SK-N-MC (cell line): ENCODE measurements at regions not wholly inside any gene's neighbourhood (a gene's known extent, or its start where the extent isn't known, plus 50 kb on each side); places are given as distances from the start of the nearest gene placed in this dataset.

ENCODE experiments used
- EZH2 ChIP-seq: fragments of 200-600 bp; sonication (generic); IDR thresholded peaks from one replicate; pipeline ENCODE4 v1.6.1; 2017; ENCODE audit warnings: antibody characterized with exemption
- POLR2AphosphoS5 ChIP-seq: IDR thresholded peaks from 2 replicates; pipeline ENCODE4 v1.6.1; 2012; ENCODE audit warnings: mild to moderate bottlenecking, low read depth, low read length, borderline replicate concordance

DNA sequence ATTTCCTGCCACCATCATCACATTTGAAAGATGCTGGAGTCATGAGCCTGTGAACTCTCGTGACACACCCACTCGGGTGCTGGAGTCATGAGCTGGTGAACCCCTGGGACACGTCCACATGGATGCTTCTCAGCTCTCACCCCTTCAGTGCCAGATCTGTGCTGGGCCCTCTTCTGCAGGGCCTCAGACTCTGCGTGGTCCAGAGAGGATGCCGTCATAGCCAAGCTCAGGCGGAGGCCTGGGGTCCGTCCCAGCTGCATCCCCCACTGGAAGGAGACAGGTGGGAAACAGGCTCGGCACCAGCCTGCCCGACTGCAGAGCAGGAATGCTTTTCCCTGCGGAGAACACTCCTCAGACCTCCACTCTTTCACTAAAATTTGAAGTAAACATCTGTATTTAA lies 156.5 kb upstream of the PPP2R2D start:
- TF ChIP-seq EZH2 (no peak), POLR2AphosphoS5 (no peak)
